RWPE1 (cell line): ENCODE measurements at regions not wholly inside any gene's neighbourhood (a gene's known extent, or its start where the extent isn't known, plus 50 kb on each side); places are given as distances from the start of the nearest gene placed in this dataset.

Source experiments
- CTCF ChIA-PET: fragments of 350-600 bp; sonication (Branson Sonifier 250); formaldehyde crosslinking; extraction: SDS; loops from one replicate; lab custom pipeline; 2021; lab: Yijun Ruan, JAX
- POLR2A ChIA-PET: fragments of 400-600 bp; formaldehyde crosslinking; extraction: SDS; loops from one replicate; lab custom pipeline; 2020; ENCODE audit warnings: antibody characterized with exemption; ENCODE audit not compliant: low non-redundant PET; lab: Yijun Ruan, JAX
- DNase-seq: peaks from one replicate; pipeline ENCODE4 v3.0.0; 2012; ENCODE audit warnings: low spot score
- H3K27ac ChIP-seq: fragments of 450-650 bp; 2 replicates; pipeline ENCODE4 v1.5.1; 2017
- TF ChIP-seq, protein P1 (sequence below): fragments of 450-650 bp; conservative IDR thresholded peaks from 2 replicates; pipeline ENCODE4 v1.5.1; 2017; ENCODE audit warnings: low read depth, mild to moderate bottlenecking

DNA sequence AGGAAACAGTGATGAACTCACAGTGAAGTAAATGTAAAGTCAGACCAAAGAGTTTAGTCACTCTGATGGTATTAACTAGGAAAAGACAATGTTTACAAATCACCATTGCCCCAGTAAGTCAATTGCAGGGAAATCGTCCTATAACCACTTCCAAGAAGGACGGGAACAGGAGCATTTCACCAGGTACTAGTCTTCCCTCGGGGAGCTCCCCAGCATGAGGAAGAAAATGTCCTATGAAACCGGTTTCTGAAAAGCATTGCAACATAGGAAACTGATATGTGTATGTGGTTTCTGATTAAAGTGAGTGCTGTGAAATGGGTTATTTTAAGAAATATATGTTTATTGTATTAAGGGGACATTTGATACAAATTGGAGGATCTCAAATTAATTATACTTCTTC lies 626.7 kb upstream of the ADAMTS16 start:
- H3K27ac ChIP-seq = no peak overlapping the region
- TF ChIP-seq, protein P1, sequence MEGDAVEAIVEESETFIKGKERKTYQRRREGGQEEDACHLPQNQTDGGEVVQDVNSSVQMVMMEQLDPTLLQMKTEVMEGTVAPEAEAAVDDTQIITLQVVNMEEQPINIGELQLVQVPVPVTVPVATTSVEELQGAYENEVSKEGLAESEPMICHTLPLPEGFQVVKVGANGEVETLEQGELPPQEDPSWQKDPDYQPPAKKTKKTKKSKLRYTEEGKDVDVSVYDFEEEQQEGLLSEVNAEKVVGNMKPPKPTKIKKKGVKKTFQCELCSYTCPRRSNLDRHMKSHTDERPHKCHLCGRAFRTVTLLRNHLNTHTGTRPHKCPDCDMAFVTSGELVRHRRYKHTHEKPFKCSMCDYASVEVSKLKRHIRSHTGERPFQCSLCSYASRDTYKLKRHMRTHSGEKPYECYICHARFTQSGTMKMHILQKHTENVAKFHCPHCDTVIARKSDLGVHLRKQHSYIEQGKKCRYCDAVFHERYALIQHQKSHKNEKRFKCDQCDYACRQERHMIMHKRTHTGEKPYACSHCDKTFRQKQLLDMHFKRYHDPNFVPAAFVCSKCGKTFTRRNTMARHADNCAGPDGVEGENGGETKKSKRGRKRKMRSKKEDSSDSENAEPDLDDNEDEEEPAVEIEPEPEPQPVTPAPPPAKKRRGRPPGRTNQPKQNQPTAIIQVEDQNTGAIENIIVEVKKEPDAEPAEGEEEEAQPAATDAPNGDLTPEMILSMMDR = no peak
- ChIA-PET POLR2A (no interaction called here), CTCF (no interaction called here)
- no peak for DNase-seq

DNA sequence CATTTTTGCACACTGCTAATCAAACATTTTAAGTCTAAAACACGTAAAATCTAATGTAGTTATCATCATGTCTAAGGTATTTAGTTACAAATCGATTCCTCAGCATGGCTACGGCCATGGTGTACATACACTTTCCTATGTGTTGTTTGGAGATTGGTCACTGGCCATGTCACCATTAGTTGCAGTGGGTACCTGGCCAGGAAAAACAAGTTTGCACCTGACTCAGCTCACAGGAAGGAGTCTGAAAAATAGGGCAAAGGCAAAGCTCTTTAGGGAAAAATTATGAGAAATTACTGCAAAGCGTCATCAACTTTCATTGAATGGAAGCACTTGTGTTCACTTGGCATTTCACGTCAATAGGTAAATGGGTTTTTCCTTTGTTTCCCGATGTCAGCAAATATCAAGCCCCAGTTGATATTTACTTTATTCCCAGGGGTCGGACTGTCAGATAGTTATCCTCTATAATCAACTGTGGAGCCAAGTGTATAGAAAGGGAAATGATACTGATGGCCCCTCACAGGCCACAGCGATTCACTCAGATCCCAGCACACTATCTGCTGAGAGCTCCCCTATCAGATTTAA lies 626.0 kb upstream of the ADAMTS16 start:
- DNase-seq = no peak
- ChIA-PET POLR2A (no interaction called here), CTCF (no interaction called here)
- TF ChIP-seq, protein P1 = no peak
- H3K27ac ChIP-seq = no peak overlapping the region

- no peak for DNase-seq
- POLR2A ChIA-PET = no interaction called here
- CTCF ChIA-PET = no interaction called here
- TF ChIP-seq, protein P1 = no peak
- H3K27ac ChIP-seq = no peak overlapping the region
These were observed 621.0 kb upstream of the ADAMTS16 start for GRCh38 chr5:4518903-4519672.

DNA sequence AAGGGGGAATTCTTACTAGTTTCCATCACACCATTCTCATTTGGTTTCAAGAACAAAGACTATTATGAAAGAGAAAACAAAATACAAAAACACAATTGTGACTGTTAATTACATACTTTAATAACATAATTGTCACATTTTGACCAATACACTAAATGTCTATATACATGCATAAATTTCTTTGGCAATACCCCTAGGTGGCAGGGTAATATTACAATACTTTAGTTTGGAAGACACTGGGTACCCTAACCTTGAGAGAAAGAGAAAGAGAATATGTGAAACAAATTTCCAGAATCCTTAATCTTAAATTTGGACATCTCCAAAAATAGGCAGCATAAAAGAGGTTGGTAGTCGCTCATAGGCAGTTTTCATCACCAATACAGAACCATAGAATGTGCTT lies 619.6 kb upstream of the ADAMTS16 start:
- no peak for DNase-seq
- TF ChIP-seq, protein P1 = no peak; the same call in 1 of the 2 replicates
- ChIA-PET CTCF (no interaction called here), POLR2A (no interaction called here)
- H3K27ac ChIP-seq = no peak overlapping the region

- TF ChIP-seq, protein P1 = no peak
- no peak for DNase-seq
- no peak overlapping the region for H3K27ac ChIP-seq
- ChIA-PET CTCF (no interaction called here), POLR2A (no interaction called here)
These were observed 617.1 kb upstream of the ADAMTS16 start for GRCh38 chr5:4523038-4523437.

GRCh38 chr5:4531756-4532704 lies 608.1 kb upstream of the ADAMTS16 start:
- no peak overlapping the region for H3K27ac ChIP-seq
- DNase-seq = no peak
- TF ChIP-seq, protein P1 = no peak
- CTCF ChIA-PET = interaction anchor here (0.6 kb wide), 1 partner anchor 1120 kb away, joined by 8 read pairs; no protein-coding TSS in a partner anchor
- POLR2A ChIA-PET = no interaction called here
